Endothelial cell of umbilical vein (primary cell): ENCODE measurements at regions not wholly inside any gene's neighbourhood (a gene's known extent, or its start where the extent isn't known, plus 50 kb on each side); places are given as distances from the start of the nearest gene placed in this dataset.

Source experiments
- BruUV-seq: library from RNA; stranded (reverse); fragments of 400-500 nt; replicated peaks from 2 replicates; lab custom pipeline; 2021; lab: Mats Ljungman, UMichigan
- CTCF ChIA-PET: fragments of 300-600, 350-600 bp; sonication (Branson Sonifier 250); formaldehyde crosslinking; loops from one replicate; lab custom pipeline; 2021; ENCODE audit warnings: antibody characterized with exemption, inconsistent platforms; lab: Charles Lee
- POLR2A ChIA-PET: fragments of 300-600, 350-600 bp; sonication (Branson Sonifier 250); formaldehyde crosslinking; loops from one replicate; lab custom pipeline; 2021; ENCODE audit warnings: antibody characterized with exemption, inconsistent platforms; lab: Charles Lee
- DNase-seq: peaks from one replicate; pipeline ENCODE4 v3.0.0-alpha.2; 2011; ENCODE audit warnings: low read depth, low spot score
- FAIRE-seq: peaks from 2 replicates; lab custom pipeline; 2011; peaks lifted over from hg19 to GRCh38; lab: Jason Lieb, UNC
- H2AFZ ChIP-seq: 2 replicates; pipeline ENCODE4 v1.6.0; 2012; ENCODE audit warnings: low read depth, low read length, control low read depth, inconsistent platforms
- H3K27ac ChIP-seq: 2 replicates; pipeline ENCODE4 v1.5.1; 2011; ENCODE audit warnings: low read depth, mild to moderate bottlenecking, control low read depth, low read length, moderate library complexity; ENCODE audit not compliant: insufficient read depth
- H3K27me3 ChIP-seq, 2 experiments: 2 replicates each; pipeline versions ENCODE4 v1.6.0 to v1.6.1; 2011; ENCODE audit warnings: low read length in 2 of 2, mixed read lengths in 1 of 2; ENCODE audit not compliant: control insufficient read depth in 2 of 2, insufficient read depth in 2 of 2
- H3K36me3 ChIP-seq, 2 experiments: 2 replicates in 1 of 2; 3 replicates in 1 of 2; pipeline ENCODE4 v1.5.1; 2011; ENCODE audit warnings: low read length in 2 of 2, mild to moderate bottlenecking in 1 of 2, moderate library complexity in 1 of 2; ENCODE audit not compliant: control insufficient read depth in 2 of 2, insufficient read depth in 2 of 2; ENCODE audit errors: extremely low read depth in 1 of 2
- H3K4me1 ChIP-seq: 3 replicates; pipeline ENCODE4 v1.5.1; 2011; ENCODE audit warnings: mild to moderate bottlenecking, low read length; ENCODE audit not compliant: control insufficient read depth, insufficient read depth; ENCODE audit errors: extremely low read depth
- H3K4me2 ChIP-seq: 2 replicates; pipeline ENCODE4 v1.6.1; 2011; ENCODE audit warnings: low read length, control low read depth, mixed read lengths; ENCODE audit not compliant: insufficient read depth
- H3K4me3 ChIP-seq, 3 experiments: fragments of 200-600 bp in 1 of 3; sonication (generic), shearing (Covaris generic) in 1 of 3; replicated peaks in 1 of 3; 2 replicates each; pipeline ENCODE4 v1.5.1; 2011 to 2016; ENCODE audit warnings: control low read depth in 3 of 3, low read length in 3 of 3, mild to moderate bottlenecking in 2 of 3, inconsistent platforms in 1 of 3, low read depth in 1 of 3, moderate library complexity in 1 of 3; ENCODE audit not compliant: insufficient read depth in 1 of 3
- H3K79me2 ChIP-seq: 2 replicates; pipeline ENCODE4 v1.6.0; 2012; ENCODE audit warnings: low read length, inconsistent platforms; ENCODE audit not compliant: control insufficient read depth, insufficient read depth
- H3K9ac ChIP-seq: replicated peaks from 2 replicates; pipeline ENCODE3; 2011; ENCODE audit warnings: low read length, control low read depth; ENCODE audit not compliant: insufficient read depth; ENCODE audit errors: extremely low read depth
- H3K9me1 ChIP-seq: replicated peaks from 3 replicates; pipeline ENCODE4 v1.6.0; 2011; ENCODE audit warnings: mild to moderate bottlenecking, low read length; ENCODE audit not compliant: control insufficient read depth, insufficient read depth; ENCODE audit errors: extremely low read depth
- H3K9me3 ChIP-seq: replicated peaks from 2 replicates; pipeline ENCODE4 v1.5.1; 2012; ENCODE audit warnings: low read length, inconsistent platforms; ENCODE audit not compliant: control insufficient read depth, insufficient read depth
- H4K20me1 ChIP-seq: replicated peaks from 2 replicates; pipeline ENCODE3; 2011; ENCODE audit warnings: mild to moderate bottlenecking, low read length; ENCODE audit not compliant: control insufficient read depth, insufficient read depth; ENCODE audit errors: extremely low read depth
- CTCF ChIP-seq, 2 donors: IDR thresholded peaks; 1 replicate in 1 of 2; 2 replicates in 1 of 2; pipeline ENCODE4 v1.5.1; 2011; ENCODE audit warnings: low read length in 2 of 2, mild to moderate bottlenecking in 2 of 2, moderate library complexity in 2 of 2, control low read depth in 1 of 2, inconsistent platforms in 1 of 2, low read depth in 1 of 2; ENCODE audit not compliant: insufficient read depth in 1 of 2; ENCODE audit errors: extremely low read depth in 1 of 2
- EZH2 ChIP-seq: IDR thresholded peaks from 2 replicates; pipeline ENCODE4 v1.6.1; 2012; ENCODE audit warnings: borderline replicate concordance, low read depth, mild to moderate bottlenecking, moderate library complexity, low read length, inconsistent platforms; ENCODE audit not compliant: severe bottlenecking
- FOS ChIP-seq: IDR thresholded peaks from 2 replicates; pipeline ENCODE4 v1.6.1; 2011; ENCODE audit warnings: mild to moderate bottlenecking, low read length, moderate library complexity, borderline replicate concordance; ENCODE audit not compliant: insufficient read depth
- GATA2 ChIP-seq: IDR thresholded peaks from 2 replicates; pipeline ENCODE4 v1.7.0; 2011; ENCODE audit warnings: low read depth, mild to moderate bottlenecking, moderate library complexity, mixed read lengths, low read length; ENCODE audit not compliant: insufficient read length, insufficient read depth
- JUN ChIP-seq: IDR thresholded peaks from 2 replicates; pipeline ENCODE4 v1.6.1; 2011; ENCODE audit warnings: borderline replicate concordance, low read depth; ENCODE audit not compliant: insufficient read length, insufficient read depth
- MAX ChIP-seq: IDR thresholded peaks from 2 replicates; pipeline ENCODE4 v1.6.1; 2011; ENCODE audit not compliant: insufficient read depth, insufficient read length
- MYC ChIP-seq: IDR thresholded peaks from one replicate; pipeline ENCODE4 v1.6.1; 2011; ENCODE audit warnings: mild to moderate bottlenecking, low read depth, low read length
- POLR2A ChIP-seq: IDR thresholded peaks from 2 replicates; pipeline ENCODE4 v1.6.1; 2012; ENCODE audit warnings: low read depth, mild to moderate bottlenecking, control low read depth, low read length
- POLR2AphosphoS5 ChIP-seq: IDR thresholded peaks from 2 replicates; pipeline ENCODE4 v1.6.1; 2012; ENCODE audit warnings: low read depth, mild to moderate bottlenecking, control low read depth, low read length, moderate library complexity; ENCODE audit not compliant: insufficient read depth
- dilution Hi-C: fragments of 300-500 bp; cut with MboI; formaldehyde crosslinking; loops from one replicate; pipeline ENCODE4 v1.15.0; 2019; ENCODE audit warnings: low sequenced_read_pairs; ENCODE audit not compliant: extremely low pct_ligation_motif_present
- intact Hi-C: fragments of 100-400 bp; cut with micrococcal nuclease; formaldehyde crosslinking; loops from one replicate; pipeline ENCODE4 v1.10.0; 2022

GRCh38 chr5:86360801-86361200 is 256.9 kb upstream of the COX7C start:
- ChIA-PET POLR2A (no interaction called here), CTCF (no interaction called here)
- TF ChIP-seq GATA2 (no peak), JUN (no peak), MYC (no peak), CTCF (IDR thresholded peaks at IDR 0.05; ENCODE audit: extremely low read depth in 1 of 2, insufficient read depth in 1 of 2, low read depth in 1 of 2, low read length in 2 of 2) (no peak), POLR2A (no peak), FOS (no peak), EZH2 (no peak), POLR2AphosphoS5 (no peak), MAX (no peak)
- H3K9ac ChIP-seq, result no peak overlapping the region
- DNase-seq (no peak), FAIRE-seq (no peak)
- intact Hi-C loops (no loop called here), dilution Hi-C loops (no loop called here)
- no peak overlapping the region for H3K27ac ChIP-seq
- no peaks in the 10 kb centered on the region for H3K9me1 ChIP-seq
- no peaks in the 10 kb centered on the region for H3K9me3 ChIP-seq
- H2AFZ ChIP-seq, result no peak overlapping the region
- no peak overlapping the region for H3K4me2 ChIP-seq
- no peaks in the 10 kb centered on the region for H3K36me3 ChIP-seq
- no peak overlapping the region for H3K4me3 ChIP-seq
- H3K4me1 ChIP-seq, result no peaks in the 10 kb centered on the region
- BruUV-seq, result no TSS peak
- H3K27me3 ChIP-seq, result no peaks in the 10 kb centered on the region
- H4K20me1 ChIP-seq, result no peaks in the 10 kb centered on the region
- H3K79me2 ChIP-seq, result no peaks in the 10 kb centered on the region
